GM21515 (cell line): ENCODE measurements at regions not wholly inside any gene's neighbourhood (a gene's known extent, or its start where the extent isn't known, plus 50 kb on each side); places are given as distances from the start of the nearest gene placed in this dataset.

ENCODE experiments used
- ATAC-seq: cut with Tn5 transposase; IDR thresholded peaks from one replicate; pipeline ENCODE4 v1.9.1; 2021; ENCODE audit not compliant: unreplicated experiment

DNA sequence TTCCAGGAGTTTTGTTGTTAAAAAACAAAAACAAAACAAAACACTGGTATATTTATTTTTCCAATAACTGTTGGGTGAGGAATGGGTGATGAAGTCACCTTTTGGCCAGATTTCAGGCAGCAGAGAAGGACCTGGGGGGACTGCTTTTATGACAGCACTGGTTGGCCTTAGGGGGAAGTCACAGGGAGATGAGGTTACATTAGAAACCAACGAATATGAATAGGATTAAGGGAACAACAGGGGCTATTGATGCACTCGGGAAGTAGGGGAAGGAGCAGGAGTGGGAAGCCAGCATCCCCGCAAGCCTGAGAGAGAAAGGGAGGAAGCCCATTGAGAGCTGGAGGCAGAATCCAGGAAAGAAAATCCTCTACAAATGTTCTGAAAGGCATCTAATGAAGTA lies 958.4 kb downstream of the TYW1 start:
- no peak for ATAC-seq

DNA sequence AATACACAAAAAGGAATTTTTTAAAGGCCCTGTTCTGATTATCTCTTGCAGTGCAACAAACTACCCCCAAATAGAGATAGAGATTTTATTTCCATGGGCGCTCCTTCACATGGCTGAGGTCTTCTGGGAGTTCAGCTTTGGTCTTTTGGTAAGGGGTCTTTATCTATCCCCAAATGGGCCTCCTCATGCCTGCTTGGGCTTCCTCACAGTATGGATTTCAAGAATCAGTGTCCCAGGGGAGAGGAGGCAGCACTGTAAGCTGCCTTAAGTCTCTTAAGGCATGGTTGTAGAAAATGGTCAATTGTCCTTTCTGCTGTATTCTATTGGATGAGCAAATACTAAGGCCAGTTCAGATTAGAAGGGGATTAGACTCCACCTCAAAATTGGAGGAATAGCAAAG lies 966.2 kb downstream of the TYW1 start:
- no peak for ATAC-seq

DNA sequence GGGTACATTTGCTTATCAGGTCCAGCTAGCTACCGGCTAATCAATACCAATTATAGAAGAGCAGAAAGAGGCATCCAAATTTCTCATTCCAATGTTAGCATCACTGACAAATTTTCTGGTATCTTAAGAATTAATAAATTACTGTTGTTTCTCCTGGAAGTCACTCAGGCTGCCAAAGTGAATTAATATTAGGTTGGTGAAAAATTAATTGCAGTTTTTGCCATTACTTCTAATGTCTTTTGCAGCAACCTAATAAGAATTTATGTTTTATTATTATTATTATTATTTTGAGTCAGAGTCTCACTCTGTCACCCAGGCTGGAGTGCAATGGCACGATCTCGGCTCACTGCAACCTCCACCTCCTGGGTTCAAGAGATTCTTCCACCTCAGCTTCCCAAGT lies 979.9 kb downstream of the TYW1 start:
- ATAC-seq = no peak

DNA sequence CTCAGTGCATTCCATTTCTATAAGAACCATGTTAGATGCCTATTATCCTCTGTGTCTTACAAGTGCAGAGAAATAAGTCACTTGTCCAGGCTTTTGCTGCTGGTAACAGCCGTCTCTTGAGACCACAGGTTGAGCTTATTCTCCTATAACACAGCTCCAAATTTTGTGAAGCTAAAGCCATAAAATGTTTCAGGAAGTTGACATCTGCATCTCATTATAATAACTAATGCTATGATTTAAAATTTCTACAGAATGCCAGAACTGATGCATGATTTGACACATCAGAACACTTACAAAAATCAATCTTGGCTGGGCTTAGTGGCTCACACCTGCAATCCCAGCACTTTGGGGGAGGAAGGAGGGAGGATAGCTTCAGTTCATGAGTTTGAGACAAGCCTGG lies 986.9 kb downstream of the TYW1 start:
- ATAC-seq = no peak

DNA sequence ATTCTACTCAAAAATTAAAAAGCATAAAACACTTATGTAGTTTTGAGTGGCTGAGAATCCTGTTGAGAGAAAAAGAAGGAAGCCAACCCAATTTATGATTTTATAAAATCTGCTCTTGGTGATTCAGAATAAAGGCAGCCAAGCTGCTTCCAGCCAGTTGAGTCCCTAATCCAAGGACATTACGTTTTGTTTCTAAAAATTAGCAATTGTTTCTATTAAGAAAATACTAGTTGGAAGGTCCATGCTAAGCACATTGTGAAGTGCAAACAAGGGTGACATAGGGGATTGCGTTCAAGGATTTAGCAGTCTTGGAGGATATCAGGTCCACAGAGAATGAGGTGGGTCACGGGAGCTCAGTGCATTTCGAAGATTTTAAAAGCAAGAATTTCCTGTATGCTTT lies 987.7 kb downstream of the TYW1 start:
- ATAC-seq = no peak

- no peak for ATAC-seq
Measured at GRCh38 chr7:67989142-67989541, 992.5 kb downstream of the TYW1 start.

- no peak for ATAC-seq
Measured at GRCh38 chr7:67990003-67990402, 993.4 kb downstream of the TYW1 start.

DNA sequence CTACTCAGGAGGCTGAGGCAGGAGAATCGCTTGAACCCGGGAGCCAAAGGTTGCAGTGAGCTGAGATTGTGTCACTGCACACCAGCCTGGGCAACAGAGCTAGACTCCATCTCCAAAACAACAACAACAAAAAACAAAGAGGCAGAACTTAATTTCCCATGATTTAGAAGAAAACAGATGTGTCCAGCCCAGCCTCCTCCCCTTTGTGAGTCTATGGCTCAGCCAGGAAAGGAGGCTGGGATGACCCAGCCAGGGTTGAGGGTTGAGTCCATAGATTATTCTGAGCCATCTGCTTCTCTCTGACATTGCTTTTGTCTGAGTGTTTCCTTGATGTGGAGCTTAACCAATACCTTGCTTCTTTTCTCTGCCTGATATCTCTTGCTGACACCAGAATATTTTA lies 994.1 kb downstream of the TYW1 start:
- no peak for ATAC-seq

DNA sequence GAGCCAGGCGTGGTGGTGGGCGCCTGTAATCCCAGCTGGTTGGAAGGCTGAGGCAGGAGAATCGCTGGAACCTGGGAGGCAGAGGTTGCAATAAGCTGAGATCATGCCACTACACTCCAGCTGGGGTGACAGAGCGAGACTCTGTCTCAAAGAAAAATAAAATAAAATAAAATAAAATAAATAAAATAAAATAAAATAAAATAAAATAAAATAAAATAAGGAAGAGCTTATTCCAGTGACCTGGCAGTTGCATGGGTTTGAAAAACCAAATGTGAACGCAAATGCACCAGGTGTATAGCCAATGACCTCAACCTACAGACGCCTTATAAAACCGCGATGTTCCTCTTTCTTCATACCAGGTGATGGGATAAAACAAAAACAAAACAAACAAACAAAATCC lies 995.7 kb downstream of the TYW1 start:
- no peak for ATAC-seq

DNA sequence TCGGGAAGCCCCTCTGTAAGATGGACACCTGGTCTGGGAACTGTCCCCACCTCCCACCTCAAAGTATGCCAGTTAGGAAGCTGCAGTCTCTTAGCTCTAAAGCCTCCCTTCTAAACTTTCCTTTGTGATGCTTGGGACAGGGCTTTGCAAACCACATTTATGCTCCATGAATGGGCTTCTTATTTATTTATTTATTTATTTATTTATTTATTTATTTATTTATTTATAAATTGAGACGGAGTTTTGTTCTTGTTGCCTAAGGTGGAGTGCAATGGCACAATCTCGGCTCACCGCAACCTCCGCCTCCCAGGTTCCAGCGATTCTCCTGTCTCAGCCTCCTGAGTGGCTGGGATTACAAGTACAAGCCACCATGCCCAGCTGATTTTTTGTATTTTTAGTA lies 1009.4 kb downstream of the TYW1 start:
- no peak for ATAC-seq

- ATAC-seq = no peak
Measured at GRCh38 chr7:68006619-68007018, 1010.0 kb downstream of the TYW1 start.

DNA sequence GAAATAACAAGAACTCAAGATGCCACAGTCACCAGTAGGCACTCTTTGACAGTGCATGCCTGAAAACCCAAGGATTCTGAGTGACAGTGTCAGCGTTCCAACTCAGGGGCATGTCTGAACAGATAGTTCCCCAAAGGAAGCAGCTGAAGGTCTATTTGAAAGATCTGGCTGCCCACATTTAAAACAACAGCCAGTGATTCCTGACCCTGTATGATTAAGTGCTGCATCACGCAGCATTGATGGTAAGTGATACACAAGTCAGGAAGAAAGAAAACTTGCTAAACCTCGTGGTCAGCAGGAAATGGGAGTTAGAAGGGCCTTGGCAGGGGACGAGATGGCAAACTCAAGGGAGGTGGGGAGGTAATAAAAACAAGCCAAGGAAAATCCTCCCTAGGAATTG lies 1013.1 kb downstream of the TYW1 start:
- no peak for ATAC-seq

DNA sequence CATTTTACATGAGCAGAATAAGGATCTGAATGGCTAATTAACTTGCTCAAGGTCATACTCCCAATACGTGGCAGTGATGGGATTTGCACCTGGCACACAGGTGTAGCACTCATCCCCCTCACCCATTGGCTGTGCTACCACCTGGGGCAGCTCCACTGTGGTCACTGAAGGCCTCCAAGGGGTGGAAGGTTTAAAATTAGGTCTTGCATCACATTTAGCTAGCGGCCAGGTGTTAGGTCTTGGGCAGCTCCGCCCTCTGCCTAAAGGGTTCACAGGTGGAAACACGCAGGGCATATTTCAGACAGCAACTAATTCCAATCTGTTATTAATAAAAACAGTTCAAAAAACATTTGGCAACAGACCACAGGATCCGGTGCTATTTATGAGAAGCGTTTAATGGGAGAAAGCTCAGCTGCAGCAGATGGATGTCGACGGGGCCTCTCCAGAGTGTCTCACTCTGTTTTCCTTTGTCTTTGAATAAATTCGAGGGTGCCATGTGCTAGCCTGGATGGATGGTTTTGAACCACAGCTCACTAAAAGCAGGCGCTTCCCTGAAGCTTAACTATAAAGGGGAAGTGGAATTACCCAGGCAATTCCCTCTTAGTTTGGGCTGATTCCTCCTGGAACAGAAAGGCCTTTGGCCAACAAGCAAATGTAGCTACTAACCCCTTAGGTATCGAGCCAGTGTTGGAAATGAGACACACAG lies 1017.6 kb downstream of the TYW1 start:
- no peak for ATAC-seq

DNA sequence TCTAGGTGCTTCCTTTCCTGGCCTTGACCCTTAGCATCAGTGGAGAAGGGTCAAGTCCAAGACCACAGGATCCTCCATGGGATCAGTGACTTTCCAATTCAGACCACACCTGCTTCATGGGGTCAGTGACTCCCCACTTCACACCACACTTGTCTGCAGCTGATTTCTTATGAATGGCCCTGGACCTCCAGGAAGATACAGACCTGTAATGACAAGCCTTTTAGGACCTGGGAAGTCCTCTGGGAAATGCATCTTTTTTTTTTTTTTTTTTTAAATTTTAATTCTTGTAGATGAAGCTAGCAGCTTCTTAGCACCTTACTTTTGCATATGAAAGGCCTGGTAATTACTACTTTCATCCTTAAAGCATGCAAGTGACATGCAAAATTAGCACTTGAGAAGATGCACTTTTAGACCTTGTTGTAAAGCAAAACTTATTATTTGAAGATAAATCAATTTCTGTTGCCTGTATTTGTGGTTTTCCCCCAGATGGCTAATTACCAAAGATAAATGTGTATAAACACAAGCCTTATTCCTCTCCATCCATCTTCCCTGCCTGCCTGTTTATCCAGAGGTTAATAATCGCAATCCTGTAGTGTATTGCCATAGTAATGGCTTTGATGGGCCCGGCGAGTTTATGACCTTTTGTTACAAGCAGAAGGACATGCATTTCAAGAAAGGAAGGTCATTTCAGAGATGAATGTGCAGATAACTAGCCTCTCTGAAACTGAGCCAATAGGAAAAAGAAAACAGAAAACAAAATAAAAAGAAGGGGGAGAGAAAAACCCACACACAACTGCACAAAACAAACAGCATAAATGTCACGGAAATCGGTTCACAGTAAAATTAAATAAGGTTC lies 1018.7 kb downstream of the TYW1 start:
- ATAC-seq = no peak

DNA sequence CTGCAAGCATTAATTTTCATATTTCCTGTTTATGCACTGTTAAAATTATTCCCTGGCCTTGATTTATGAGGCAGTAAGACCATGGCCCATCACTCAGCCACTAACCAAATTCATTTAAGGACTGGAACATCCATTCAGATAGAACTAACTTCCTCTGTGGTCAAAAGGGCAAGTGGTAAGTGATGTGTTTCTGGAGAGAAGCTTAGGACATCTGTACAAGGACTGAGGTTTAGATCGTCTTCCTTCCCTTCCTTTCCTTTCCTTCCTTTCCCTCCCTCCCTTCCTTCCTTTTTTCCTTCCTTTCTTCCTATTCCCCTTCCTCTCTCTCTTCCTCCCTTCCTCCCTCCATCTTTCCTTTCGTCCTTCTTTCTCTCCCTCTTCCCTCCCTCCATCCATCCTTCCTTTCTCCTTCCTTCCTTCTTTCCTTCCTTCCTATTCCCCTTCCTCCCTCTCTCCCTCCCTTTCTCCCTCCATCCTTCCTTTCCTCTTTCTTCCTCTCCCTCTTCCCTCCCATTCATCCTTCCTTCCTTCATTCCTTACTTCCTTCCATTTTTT lies 1019.4 kb downstream of the TYW1 start:
- ATAC-seq = no peak

- ATAC-seq = no peak
Measured at GRCh38 chr7:68020102-68020501, 1023.5 kb downstream of the TYW1 start.

DNA sequence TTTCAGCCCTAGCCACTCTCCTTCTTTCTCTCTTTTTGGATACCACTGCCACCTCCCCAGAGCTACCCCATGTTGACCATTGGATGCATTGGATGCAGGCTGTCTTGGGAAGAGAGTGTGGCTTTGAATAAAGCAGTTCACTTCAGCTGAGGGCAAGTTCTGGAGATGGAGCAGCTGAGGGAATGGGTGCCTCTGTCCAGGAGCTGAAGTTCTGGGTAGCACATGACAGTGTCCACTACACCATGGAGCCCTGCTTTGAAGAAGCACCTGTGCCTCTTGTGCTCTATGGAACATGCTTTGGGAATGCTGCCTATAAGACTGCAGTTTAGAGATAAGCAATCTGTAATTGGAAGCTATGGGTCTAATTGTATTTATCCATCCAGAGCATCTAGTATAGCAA lies 1028.7 kb downstream of the TYW1 start:
- no peak for ATAC-seq

- no peak for ATAC-seq
Measured at GRCh38 chr7:68030530-68030929, 1033.9 kb downstream of the TYW1 start.

DNA sequence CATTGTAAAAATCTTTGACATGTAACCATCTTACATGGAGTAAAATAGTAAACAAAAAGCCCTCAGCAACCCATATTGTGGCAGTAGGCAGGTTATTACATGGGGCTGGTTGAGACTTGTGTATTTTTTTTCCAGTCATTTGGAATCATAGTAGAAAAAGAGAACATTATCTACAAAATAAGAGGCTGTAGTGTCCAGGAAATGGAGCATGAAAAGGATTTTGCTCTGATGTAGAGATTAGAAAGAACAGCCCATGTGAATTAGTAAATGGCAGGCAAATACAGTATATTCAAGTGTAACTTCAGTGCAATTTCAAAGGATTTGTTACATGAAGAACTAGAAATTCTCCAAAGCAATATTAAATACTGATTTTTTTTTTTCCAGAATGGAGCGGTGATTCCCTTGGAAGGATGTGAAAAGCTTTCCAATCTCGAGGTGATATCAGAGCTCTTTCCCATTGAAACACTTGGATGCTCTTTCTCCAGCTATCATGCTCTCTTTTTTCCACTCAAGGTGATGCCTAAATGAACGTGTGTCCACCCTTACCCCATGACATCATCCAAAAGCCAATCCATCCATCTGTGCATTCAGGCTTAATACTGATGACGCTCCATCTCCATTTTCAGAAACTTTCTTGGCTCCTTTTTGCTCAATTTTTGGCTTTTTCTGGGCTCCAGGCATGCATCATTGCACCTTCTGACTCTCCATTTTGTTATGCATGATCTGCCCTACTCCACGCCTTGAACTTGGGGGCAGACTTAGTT lies 1034.7 kb downstream of the TYW1 start:
- no peak for ATAC-seq

DNA sequence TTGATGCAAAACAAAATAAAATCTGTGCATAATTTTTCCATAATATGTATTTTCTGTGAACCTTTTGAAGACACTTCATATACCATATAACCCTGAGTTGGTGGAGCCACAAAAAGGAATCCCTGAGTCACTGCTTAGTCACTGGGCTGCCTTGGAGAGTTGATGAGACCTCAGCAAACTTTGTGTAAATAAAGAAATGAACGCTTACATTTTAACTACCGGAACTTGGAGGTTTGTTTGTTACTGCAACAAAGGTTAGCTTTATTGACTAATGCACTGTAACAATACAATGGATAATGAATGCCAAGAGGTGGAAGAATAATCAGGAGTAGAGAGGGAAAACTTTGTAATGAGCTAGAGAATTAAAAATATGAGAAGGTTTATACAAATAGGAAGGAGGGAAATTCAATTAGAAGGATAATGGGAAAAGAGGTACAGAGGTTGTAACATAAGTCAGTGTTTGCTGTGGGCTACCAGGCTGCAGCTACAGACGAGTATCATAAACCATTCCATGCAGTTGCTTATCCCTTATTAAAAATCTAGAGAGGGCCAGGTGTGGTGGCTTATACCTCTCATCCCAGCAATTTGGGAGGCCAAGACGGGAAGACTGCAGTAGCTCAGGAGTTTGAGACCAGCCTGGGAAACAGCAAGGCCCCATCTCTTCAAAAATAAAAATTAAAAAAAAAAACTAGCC lies 1042.1 kb downstream of the TYW1 start:
- no peak for ATAC-seq

DNA sequence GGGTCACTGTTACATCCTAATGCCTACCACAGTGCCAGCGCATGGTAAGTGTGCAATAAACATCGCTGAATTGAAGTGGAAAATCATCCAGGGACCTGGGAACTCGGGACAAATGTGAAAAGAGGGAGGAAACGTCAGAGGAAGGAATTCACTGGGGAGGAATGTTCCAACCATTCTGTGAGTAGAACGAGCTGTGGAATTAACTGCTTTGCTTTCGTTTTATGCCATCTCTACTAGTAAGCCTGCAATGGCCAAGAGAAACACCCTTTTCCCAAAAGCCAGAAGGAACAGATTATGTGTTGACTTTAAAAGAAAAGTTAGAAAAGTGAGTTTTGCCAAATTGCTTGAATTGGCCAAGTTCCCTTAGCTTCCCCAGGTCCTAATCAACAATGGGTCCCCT lies 1044.9 kb downstream of the TYW1 start:
- ATAC-seq = no peak
